Stimulated activated naive CD8-positive, alpha-beta T cell treated with anti-CD3 and anti-CD28 coated beads, Interleukin-15, amount 100 ng/mL, for 72 hours (primary cell): ENCODE measurements at regions not wholly inside any gene's neighbourhood (a gene's known extent, or its start where the extent isn't known, plus 50 kb on each side); places are given as distances from the start of the nearest gene placed in this dataset.
A peak's percentile ranks its signal among the peaks of the same experiment; 100 is the strongest.

ENCODE experiments used
- ATAC-seq: fragments of 150-1000 bp; cut with Tn5 transposase; 2 replicates; pipeline ENCODE4 v1.10.0; 2021; ENCODE audit warnings: mild to moderate bottlenecking, moderate library complexity
- DNase-seq, 2 donors: peaks; one replicate each; pipeline ENCODE4 v3.0.0; 2021 to 2022
- H3K27ac Mint-ChIP-seq, 2 donors: one replicate each; pipeline ENCODE4 v1.8.0; 2022; ENCODE audit warnings: mild to moderate bottlenecking in 2 of 2, mixed read lengths in 2 of 2, moderate library complexity in 2 of 2
- H3K27me3 Mint-ChIP-seq: one replicate; pipeline ENCODE4 v1.8.0; 2022; ENCODE audit warnings: mixed read lengths
- H3K4me1 Mint-ChIP-seq: one replicate; pipeline ENCODE4 v1.8.0; 2022; ENCODE audit warnings: mild to moderate bottlenecking, mixed read lengths
- H3K4me3 Mint-ChIP-seq, 2 donors: one replicate each; pipeline ENCODE4 v1.8.0; 2022; ENCODE audit warnings: mild to moderate bottlenecking in 2 of 2, mixed read lengths in 2 of 2, moderate library complexity in 1 of 2
- H3K9me3 Mint-ChIP-seq, 2 donors: one replicate each; pipeline ENCODE4 v1.8.0; 2022; ENCODE audit warnings: mixed read lengths in 2 of 2

- H3K4me3 Mint-ChIP-seq, result no peak overlapping the region
- no peaks in the 10 kb centered on the region for H3K4me1 Mint-ChIP-seq
- no peak for DNase-seq
- ATAC-seq, result no peak
- H3K27ac Mint-ChIP-seq, result no peak overlapping the region
- no peaks in the 10 kb centered on the region for H3K9me3 Mint-ChIP-seq
- H3K27me3 Mint-ChIP-seq, result no peaks in the 10 kb centered on the region
Measured at GRCh38 chr10:70962686-70963085, 74.3 kb upstream of the PCBD1 start.

DNA sequence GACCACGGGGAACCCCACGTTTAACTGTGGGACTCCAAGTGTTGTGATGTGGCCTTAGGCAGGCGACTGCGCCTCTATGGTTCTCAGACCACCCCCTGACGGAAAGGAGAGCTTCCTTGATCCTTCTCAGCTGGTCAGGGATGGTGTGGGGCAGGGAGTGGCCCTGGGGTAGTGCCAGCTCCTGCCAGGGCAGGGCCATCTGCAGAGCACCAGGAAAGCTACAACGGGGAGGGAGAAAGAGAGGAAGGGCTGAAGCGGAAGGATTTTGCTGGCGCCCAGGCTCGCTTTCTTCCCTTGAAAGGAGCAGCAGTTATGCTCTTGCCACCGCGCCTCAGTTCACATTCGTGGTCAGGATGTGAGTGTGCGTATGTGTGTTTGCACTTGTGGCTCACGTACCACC lies 74.9 kb upstream of the PCBD1 start:
- H3K27me3 Mint-ChIP-seq, result no peaks in the 10 kb centered on the region
- DNase-seq, result no peak
- H3K9me3 Mint-ChIP-seq, result no peaks in the 10 kb centered on the region
- no peak for ATAC-seq
- H3K4me3 Mint-ChIP-seq, result no peak overlapping the region
- no peaks in the 10 kb centered on the region for H3K4me1 Mint-ChIP-seq
- no peak overlapping the region for H3K27ac Mint-ChIP-seq

DNA sequence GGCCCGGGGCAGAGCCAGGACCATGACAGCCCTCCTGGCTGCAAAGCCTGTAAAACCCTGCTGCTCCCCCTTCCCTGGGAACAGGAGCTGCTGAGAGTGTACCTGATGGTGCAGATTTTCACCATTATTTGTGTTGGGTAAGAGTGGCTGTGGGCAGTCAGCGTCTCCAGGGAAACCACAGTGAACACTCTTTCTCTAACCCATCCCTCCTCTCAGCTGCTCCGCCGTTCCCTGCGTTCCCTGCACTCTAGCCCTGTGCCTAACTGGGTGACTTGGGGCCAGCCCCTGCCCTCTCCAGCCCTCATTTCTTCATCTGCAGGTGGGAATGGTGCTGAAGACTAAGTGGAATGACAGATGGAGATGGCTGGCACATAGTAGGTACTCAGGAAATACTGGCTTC lies 75.9 kb upstream of the PCBD1 start:
- H3K27me3 Mint-ChIP-seq, result peaks cover 4% of the 10 kb centered on the region
- no peak overlapping the region for H3K4me3 Mint-ChIP-seq
- no peak overlapping the region for H3K27ac Mint-ChIP-seq
- ATAC-seq (no peak), DNase-seq (no peak)
- H3K4me1 Mint-ChIP-seq, result no peaks in the 10 kb centered on the region
- H3K9me3 Mint-ChIP-seq, result no peaks in the 10 kb centered on the region

DNA sequence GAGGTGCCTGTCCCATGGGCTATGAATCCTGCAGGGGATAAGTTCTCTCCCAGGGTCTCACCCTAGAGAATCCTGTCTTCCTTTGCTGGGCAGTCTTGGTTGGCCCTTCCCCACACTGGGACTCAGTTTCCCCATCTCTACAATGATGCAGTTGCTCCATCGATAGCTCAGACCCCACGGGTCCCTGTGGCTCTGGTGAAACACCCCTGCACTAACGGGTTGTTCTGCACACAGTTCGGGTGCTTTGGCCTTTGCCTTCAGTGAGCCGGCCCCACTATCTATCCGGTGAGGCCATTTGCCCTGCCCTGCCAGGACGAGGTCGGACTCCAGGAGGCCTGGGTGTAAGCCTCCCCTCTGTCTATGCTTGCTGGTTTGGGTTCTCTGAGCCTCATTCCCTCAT lies 76.5 kb upstream of the PCBD1 start:
- Mint-ChIP-seq H3K4me3 (no peak overlapping the region), H3K4me1 (no peaks in the 10 kb centered on the region), H3K9me3 (no peaks in the 10 kb centered on the region), H3K27me3 (peaks cover 7% of the 10 kb centered on the region), H3K27ac (no peak overlapping the region)
- no peak for ATAC-seq
- DNase-seq, result no peak

DNA sequence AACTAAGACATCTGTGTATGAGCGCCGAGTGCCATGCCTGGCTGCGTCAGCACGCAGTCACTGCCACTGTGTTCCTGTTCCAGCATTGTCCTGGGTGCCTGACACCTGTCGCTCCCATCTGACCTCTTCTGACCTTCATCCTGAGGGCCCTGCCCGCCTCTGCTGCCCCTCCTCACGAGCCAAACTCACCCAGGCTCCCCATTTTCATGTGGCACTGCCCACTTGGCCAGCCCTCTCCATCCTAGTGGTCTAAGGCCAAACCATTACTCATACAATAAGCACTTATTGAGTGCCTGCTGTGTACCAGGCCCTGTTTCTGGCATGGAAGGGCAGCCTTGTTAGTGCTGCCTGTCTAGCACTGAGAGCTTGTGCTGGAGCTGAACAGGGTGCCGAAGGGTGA lies 77.2 kb upstream of the PCBD1 start:
- no peak overlapping the region for H3K4me3 Mint-ChIP-seq
- DNase-seq (no peak), ATAC-seq (no peak)
- H3K4me1 Mint-ChIP-seq, result no peaks in the 10 kb centered on the region
- H3K9me3 Mint-ChIP-seq, result no peaks in the 10 kb centered on the region
- peaks cover 12% of the 10 kb centered on the region for H3K27me3 Mint-ChIP-seq
- H3K27ac Mint-ChIP-seq, result no peak overlapping the region

DNA sequence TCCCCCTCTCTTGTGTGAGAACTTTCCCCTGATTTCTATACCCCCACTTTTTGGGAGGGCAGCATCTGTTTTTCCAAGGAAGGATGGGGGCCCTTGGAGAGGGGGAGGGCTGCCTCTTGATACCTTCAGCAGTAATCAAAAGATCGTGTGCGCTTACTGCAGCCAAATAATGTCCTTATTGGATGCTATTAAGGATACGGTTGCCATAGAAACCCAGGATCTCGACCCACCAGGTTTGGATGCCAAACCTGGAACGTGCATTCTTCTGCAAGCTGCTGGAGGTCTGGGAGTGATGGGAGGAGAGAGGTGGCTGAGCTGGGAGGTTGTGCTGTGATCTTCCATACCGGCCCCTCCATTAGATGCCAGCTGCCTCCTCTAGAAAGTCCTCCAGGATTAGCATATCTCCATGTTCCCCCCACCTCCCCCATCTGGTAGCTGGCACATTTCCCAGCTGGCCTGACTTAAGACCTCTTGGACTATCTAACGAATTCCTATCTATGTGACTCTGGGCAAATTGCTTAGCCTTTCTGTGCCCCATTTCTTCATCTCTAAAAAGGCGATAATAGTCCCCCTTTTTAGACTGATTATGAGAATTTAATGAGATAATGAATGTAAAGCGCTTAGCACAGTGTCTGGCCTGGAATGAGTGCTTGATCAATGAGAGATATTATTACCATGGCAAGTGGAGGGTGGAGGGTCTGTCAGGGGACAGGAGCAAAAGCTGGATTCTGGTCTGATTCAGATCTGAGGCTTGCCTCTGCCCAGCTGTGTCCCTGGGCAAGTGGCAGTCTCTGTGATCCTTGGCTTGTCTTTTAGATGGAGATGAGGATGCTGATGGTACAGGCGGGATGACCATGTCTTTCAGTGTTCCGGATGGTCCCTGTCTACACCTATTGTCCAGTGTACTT lies 78.5 kb upstream of the PCBD1 start:
- Mint-ChIP-seq H3K27me3 (peaks cover 18% of the 10 kb centered on the region), H3K4me1 (no peaks in the 10 kb centered on the region), H3K4me3 (no peak overlapping the region)

DNA sequence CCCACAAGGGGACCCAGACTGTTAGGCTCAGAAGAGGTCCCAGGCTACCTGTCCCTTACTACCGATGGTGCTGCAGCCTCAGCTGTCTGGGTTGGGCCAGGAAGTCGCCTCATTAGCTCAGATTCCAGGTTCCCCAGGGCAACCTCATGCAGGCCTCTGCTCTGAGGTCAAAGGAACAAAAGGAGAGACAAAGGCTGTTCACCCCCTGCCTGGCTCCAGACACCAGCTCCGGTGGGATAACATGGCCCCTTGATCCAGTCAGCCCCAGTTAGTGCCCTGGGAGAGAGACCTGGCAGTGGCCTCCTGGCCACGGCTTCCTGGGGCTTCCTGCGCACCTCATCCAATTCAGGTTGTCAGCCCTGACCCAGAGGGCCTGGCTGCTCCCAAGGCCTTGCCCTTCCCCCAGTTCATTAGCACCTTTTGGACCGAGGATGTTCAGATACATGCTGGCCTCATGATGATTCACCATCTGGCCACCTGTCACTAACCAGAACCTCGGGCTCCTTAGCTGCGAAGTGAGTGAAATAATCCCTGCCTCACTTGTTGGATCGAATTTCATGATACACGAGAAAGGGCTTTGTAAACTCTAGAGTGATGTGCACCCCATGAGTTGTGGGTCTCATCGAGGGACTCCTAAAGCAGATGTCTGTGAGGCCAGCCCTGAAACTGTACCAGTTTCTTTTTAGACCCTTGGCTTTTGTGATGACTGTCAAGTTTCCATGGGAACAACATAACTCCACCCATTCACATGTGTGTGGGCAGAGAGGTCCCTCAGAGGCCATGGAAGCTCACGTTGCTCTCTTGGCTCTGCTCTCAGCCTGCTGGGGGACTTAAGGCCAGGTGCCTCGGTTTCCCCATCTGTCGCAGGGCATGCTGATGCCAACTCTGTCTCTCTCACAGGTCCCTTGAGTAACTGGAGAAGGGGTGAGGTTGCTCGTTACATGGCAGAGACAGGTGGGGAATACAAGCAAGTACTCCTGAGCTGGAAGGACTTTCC lies 79.5 kb upstream of the PCBD1 start:
- Mint-ChIP-seq H3K27ac (no peak overlapping the region), H3K4me1 (no peaks in the 10 kb centered on the region), H3K4me3 (no peak overlapping the region), H3K27me3 (peaks cover 18% of the 10 kb centered on the region), H3K9me3 (no peaks in the 10 kb centered on the region)
- ATAC-seq (no peak), DNase-seq (no peak)

More for the DNA sequence above, 78.5 kb upstream of the PCBD1 start:
- Mint-ChIP-seq H3K9me3 (no peaks in the 10 kb centered on the region), H3K27ac (peak overlapping the region in 1 of 2 donors; percentile 27)
- ATAC-seq, result no peak
- DNase-seq, result no peak

DNA sequence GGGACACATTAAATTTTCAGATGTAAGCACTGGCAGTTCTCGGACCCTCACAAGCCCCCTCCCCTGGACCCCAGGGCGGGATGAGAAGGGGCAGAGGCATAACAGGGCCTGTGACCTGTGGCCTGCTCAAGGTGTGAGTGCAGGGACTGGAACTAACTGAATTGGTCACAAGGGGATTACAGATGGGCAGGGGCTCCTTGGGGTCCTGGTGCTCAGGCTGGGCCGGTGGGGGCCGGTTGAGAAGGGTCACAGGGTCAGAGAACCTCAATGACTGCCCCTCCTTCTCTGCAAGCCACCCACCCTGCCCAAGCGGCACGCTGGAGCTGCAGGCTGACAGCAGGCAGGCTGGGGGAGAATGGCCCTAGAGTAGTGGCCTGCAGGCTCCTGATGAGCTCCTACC lies 80.8 kb upstream of the PCBD1 start:
- no peak for ATAC-seq
- H3K9me3 Mint-ChIP-seq, result no peaks in the 10 kb centered on the region
- H3K27me3 Mint-ChIP-seq, result peaks cover 19% of the 10 kb centered on the region
- no peak overlapping the region for H3K27ac Mint-ChIP-seq
- no peaks in the 10 kb centered on the region for H3K4me1 Mint-ChIP-seq
- no peak for DNase-seq
- no peak overlapping the region for H3K4me3 Mint-ChIP-seq

GRCh38 chr10:70970830-70971229 lies 82.5 kb upstream of the PCBD1 start:
- no peak for DNase-seq
- no peaks in the 10 kb centered on the region for H3K4me1 Mint-ChIP-seq

DNA sequence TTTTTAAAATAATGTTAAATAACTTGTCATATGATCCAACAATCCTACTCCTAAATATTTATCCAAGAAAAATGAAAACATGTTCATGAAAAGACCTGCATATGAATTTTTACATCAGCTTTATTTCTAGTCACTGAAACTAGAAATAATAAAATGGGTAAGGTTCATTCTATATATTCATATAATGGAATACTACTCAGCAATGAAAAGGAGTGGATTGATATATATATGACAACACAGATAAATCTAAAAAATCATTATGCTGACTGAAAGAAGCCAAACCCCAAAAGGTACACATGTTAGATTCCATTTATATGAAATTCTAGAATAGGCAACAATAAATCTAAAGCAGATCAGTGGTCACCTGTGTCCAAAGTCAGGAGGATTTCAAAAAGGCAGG lies 84.9 kb upstream of the PCBD1 start:
- H3K27me3 Mint-ChIP-seq, result peaks cover 47% of the 10 kb centered on the region
- no peak overlapping the region for H3K27ac Mint-ChIP-seq
- H3K4me3 Mint-ChIP-seq, result no peak overlapping the region
- no peaks in the 10 kb centered on the region for H3K4me1 Mint-ChIP-seq
- no peak for ATAC-seq
- H3K9me3 Mint-ChIP-seq, result no peaks in the 10 kb centered on the region
- no peak for DNase-seq

More at GRCh38 chr10:70970830-70971229, 82.5 kb upstream of the PCBD1 start:
- no peak for ATAC-seq
- Mint-ChIP-seq H3K27ac (no peak overlapping the region), H3K27me3 (peaks cover 35% of the 10 kb centered on the region), H3K9me3 (no peaks in the 10 kb centered on the region), H3K4me3 (no peak overlapping the region)

DNA sequence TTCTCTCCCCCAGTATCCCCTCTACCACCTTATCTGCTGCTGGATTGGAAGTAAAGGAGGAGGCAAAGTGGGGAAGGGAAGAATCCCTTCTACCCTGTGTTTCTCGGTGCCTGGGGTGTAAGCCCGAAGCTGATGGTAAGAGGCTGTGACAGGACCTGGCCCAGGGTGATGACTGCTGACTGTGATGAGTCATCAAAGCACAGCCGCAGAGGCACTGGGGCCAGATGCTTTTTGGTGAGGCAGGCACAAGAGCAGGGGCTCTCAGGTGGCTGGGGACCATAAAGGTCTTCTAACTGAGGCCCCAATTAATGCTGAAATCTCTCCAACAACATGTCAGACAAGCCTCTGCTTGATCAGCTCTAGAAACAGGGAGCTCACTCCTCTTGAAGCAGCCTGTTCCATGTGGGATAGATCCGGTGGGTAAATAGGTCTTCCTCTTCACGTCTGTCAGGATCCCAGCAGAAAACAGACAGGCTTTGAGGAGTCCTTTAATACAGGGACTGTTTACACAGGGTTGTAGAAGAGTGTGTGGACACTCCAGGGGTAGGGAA lies 86.1 kb upstream of the PCBD1 start:
- H3K27ac Mint-ChIP-seq, result no peak overlapping the region
- no peak for DNase-seq
- no peak for ATAC-seq
- no peak overlapping the region for H3K4me3 Mint-ChIP-seq
- H3K4me1 Mint-ChIP-seq, result no peaks in the 10 kb centered on the region
- no peaks in the 10 kb centered on the region for H3K9me3 Mint-ChIP-seq
- peaks cover 42% of the 10 kb centered on the region for H3K27me3 Mint-ChIP-seq

- ATAC-seq, result no peak
- no peak for DNase-seq
- Mint-ChIP-seq H3K4me1 (no peaks in the 10 kb centered on the region), H3K27ac (no peak overlapping the region), H3K9me3 (no peaks in the 10 kb centered on the region), H3K27me3 (peaks cover 40% of the 10 kb centered on the region), H3K4me3 (no peak overlapping the region)
Measured at GRCh38 chr10:70974920-70975319, 86.6 kb upstream of the PCBD1 start.

DNA sequence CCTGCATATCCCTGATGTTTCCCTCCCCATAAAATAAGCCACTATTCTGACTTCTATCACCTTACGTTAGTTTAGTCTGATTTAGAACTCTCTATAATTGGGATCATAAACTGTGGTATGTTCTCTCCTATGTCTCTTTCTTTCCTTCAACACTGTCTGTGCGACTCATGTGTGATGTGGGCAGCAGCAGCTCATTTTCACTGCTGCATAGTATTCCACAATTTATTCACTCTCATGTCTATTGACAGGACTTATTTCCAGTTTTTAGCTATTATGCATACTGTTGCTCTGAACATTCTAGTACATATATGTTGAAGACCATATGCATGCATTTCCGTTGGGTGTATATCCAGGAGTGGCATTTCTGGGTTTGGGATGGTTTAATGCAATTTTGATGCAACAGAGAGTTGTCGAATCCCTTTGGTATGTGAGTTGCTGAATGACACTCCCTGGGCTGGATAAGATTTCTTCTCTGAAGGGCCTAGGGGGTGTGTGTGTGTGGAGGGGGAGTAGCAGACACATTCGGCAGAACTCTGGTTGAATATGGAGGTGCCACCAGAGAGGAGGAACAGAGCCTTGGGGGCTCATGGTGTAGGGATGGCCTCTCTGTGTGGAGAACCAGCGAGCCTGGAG lies 87.8 kb upstream of the PCBD1 start:
- ATAC-seq, result no peak
- DNase-seq, result no peak
- peaks cover 29% of the 10 kb centered on the region for H3K27me3 Mint-ChIP-seq
- H3K9me3 Mint-ChIP-seq, result no peaks in the 10 kb centered on the region
- H3K4me3 Mint-ChIP-seq, result no peak overlapping the region
- no peaks in the 10 kb centered on the region for H3K4me1 Mint-ChIP-seq
- H3K27ac Mint-ChIP-seq, result no peak overlapping the region

- no peaks in the 10 kb centered on the region for H3K9me3 Mint-ChIP-seq
- DNase-seq, result no peak
- peaks cover 8% of the 10 kb centered on the region for H3K4me1 Mint-ChIP-seq
- no peak overlapping the region for H3K4me3 Mint-ChIP-seq
- no peak overlapping the region for H3K27ac Mint-ChIP-seq
- H3K27me3 Mint-ChIP-seq, result peaks cover 29% of the 10 kb centered on the region
- no peak for ATAC-seq
Measured at GRCh38 chr10:70977625-70978024, 89.3 kb upstream of the PCBD1 start.

GRCh38 chr10:70978181-70978580 lies 89.8 kb upstream of the PCBD1 start:
- ATAC-seq (no peak), DNase-seq (no peak)
- peaks cover 29% of the 10 kb centered on the region for H3K27me3 Mint-ChIP-seq
- no peaks in the 10 kb centered on the region for H3K9me3 Mint-ChIP-seq
- no peak overlapping the region for H3K4me3 Mint-ChIP-seq
- no peak overlapping the region for H3K27ac Mint-ChIP-seq
- peaks cover 13% of the 10 kb centered on the region for H3K4me1 Mint-ChIP-seq
